NCI-H345 treated with DMSO at 0.1 percent for 48 hours (cell line): ENCODE measurements at regions not wholly inside any gene's neighbourhood (a gene's known extent, or its start where the extent isn't known, plus 50 kb on each side); places are given as distances from the start of the nearest gene placed in this dataset.

Source experiments
- DNase-seq: peaks from one replicate; lab custom pipeline; 2025; ENCODE audit not compliant: unreplicated experiment; lab: John Stamatoyannopoulos, UW

- DNase-seq, result no peak
Observed at GRCh38 chr5:66540078-66540477, 56.1 kb upstream of the MAST4 start.

- DNase-seq, result no peak
Observed at GRCh38 chr5:66542711-66543110, 53.5 kb upstream of the MAST4 start.
